Osteocyte (in vitro differentiated cells): ENCODE measurements at regions not wholly inside any gene's neighbourhood (a gene's known extent, or its start where the extent isn't known, plus 50 kb on each side); places are given as distances from the start of the nearest gene placed in this dataset.

Experiments used
- DNase-seq: peaks from one replicate; pipeline ENCODE4 v3.0.0; 2021; ENCODE audit warnings: mixed read lengths; ENCODE audit not compliant: unreplicated experiment; ENCODE audit errors: extremely low spot score
- H3K27ac Mint-ChIP-seq: one replicate; pipeline ENCODE4 v1.8.0; 2021; ENCODE audit warnings: mild to moderate bottlenecking, mixed read lengths; ENCODE audit not compliant: unreplicated experiment
- H3K27me3 Mint-ChIP-seq: one replicate; pipeline ENCODE4 v1.8.0; 2021; ENCODE audit warnings: mixed read lengths; ENCODE audit not compliant: unreplicated experiment
- H3K36me3 Mint-ChIP-seq: one replicate; pipeline ENCODE4 v1.8.0; 2021; ENCODE audit warnings: mixed read lengths; ENCODE audit not compliant: unreplicated experiment
- H3K4me1 Mint-ChIP-seq: one replicate; pipeline ENCODE4 v1.8.0; 2021; ENCODE audit warnings: mixed read lengths; ENCODE audit not compliant: unreplicated experiment
- H3K4me3 Mint-ChIP-seq: one replicate; pipeline ENCODE4 v1.8.0; 2021; ENCODE audit warnings: mild to moderate bottlenecking, moderate library complexity, mixed read lengths; ENCODE audit not compliant: unreplicated experiment
- H3K9me3 Mint-ChIP-seq: one replicate; pipeline ENCODE4 v1.8.0; 2021; ENCODE audit warnings: mixed read lengths; ENCODE audit not compliant: unreplicated experiment
- CTCF ChIP-seq: fragments of 200-600 bp; sonication (generic); IDR thresholded peaks from 2 replicates; pipeline ENCODE4 v1.5.0; 2021; ENCODE audit warnings: antibody characterized with exemption, mild to moderate bottlenecking, moderate library complexity

- H3K4me3 Mint-ChIP-seq, result no peak overlapping the region
- TF ChIP-seq CTCF, result no peak
- H3K36me3 Mint-ChIP-seq, result no peaks in the 10 kb centered on the region
- DNase-seq, result no peak
- H3K4me1 Mint-ChIP-seq, result no peaks in the 10 kb centered on the region
- no peaks in the 10 kb centered on the region for H3K27me3 Mint-ChIP-seq
- H3K27ac Mint-ChIP-seq, result no peak overlapping the region
- no peaks in the 10 kb centered on the region for H3K9me3 Mint-ChIP-seq
Observed at GRCh38 chr17:73874008-73874720, 229.9 kb upstream of the SDK2 start.

DNA sequence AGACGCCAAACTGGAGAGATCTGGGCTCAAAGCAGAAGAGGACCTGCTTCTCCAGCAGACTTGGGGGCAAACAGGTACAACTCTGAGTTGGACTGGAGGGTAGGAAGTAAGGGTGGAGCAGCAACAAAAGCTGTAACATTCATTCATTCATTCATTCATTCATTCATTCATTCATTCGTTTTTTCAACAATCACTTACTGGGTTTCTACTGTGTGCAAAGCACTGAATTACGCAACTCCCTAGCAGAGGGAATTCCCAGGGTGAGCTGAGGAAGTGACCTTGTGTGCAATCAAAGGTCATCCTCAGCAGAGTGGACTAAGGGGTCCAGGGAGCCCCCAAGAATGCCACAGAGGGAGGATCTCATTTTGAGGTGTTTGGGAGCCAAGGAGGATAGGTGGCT, 231.1 kb upstream of the SDK2 start:
- no peak for DNase-seq
- Mint-ChIP-seq H3K36me3 (no peaks in the 10 kb centered on the region), H3K4me1 (no peaks in the 10 kb centered on the region), H3K27ac (no peak overlapping the region), H3K4me3 (no peak overlapping the region), H3K27me3 (no peaks in the 10 kb centered on the region), H3K9me3 (no peaks in the 10 kb centered on the region)
- no peak for TF ChIP-seq CTCF

DNA sequence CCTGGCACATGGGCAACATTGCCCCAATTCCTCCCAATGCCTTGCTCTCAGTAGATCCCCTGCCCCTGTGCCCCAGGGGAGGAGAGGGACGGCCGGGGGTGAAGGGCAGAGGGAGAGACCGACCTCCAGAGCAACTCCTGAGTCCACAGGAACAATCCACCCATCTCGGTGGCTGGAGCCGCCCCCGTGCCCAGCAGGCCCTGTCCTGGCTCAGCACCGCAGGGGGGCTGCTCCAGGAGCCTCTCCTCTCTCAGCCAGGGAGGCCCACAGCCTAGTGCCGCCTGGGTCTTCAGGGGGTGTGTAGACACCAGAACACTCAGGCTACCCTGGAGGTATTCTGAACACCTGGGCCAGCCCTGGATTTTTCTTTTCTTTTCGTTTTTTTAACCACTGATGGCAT, 233.7 kb upstream of the SDK2 start:
- H3K27ac Mint-ChIP-seq, result no peak overlapping the region
- TF ChIP-seq CTCF, result no peak
- no peaks in the 10 kb centered on the region for H3K4me1 Mint-ChIP-seq
- no peaks in the 10 kb centered on the region for H3K9me3 Mint-ChIP-seq
- H3K4me3 Mint-ChIP-seq, result no peak overlapping the region
- no peaks in the 10 kb centered on the region for H3K27me3 Mint-ChIP-seq
- H3K36me3 Mint-ChIP-seq, result no peaks in the 10 kb centered on the region
- DNase-seq, result no peak

GRCh38 chr17:73878923-73879322, 234.7 kb upstream of the SDK2 start:
- no peak overlapping the region for H3K4me3 Mint-ChIP-seq
- no peak for TF ChIP-seq CTCF
- H3K9me3 Mint-ChIP-seq, result no peaks in the 10 kb centered on the region
- no peak overlapping the region for H3K27ac Mint-ChIP-seq
- DNase-seq, result no peak
- H3K27me3 Mint-ChIP-seq, result no peaks in the 10 kb centered on the region
- H3K4me1 Mint-ChIP-seq, result no peaks in the 10 kb centered on the region
- H3K36me3 Mint-ChIP-seq, result no peaks in the 10 kb centered on the region

DNA sequence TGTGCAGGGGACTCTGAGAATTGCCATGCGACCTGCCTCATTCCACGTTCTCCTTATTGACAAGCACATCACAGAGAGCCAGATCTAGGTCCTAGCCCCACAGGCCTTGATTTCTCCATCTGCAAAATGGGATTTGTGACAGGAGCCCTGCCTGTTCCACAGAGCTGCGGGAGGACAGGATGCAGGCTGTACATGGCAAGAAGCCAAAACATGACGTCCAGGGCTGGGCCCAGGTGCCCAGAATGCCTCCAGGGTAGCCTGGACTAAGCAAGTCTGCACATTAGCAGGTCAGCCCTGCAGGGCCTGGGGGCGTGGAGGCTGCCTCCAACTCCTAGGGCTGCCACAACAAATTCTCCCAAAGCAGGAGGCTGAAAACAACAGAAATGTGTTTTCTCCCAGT, 235.7 kb upstream of the SDK2 start:
- no peaks in the 10 kb centered on the region for H3K27me3 Mint-ChIP-seq
- no peaks in the 10 kb centered on the region for H3K9me3 Mint-ChIP-seq
- no peak overlapping the region for H3K4me3 Mint-ChIP-seq
- no peak overlapping the region for H3K27ac Mint-ChIP-seq
- no peaks in the 10 kb centered on the region for H3K36me3 Mint-ChIP-seq
- TF ChIP-seq CTCF, result no peak
- H3K4me1 Mint-ChIP-seq, result no peaks in the 10 kb centered on the region
- no peak for DNase-seq
